IMR-90 (cell line): ENCODE measurements at regions not wholly inside any gene's neighbourhood (a gene's known extent, or its start where the extent isn't known, plus 50 kb on each side); places are given as distances from the start of the nearest gene placed in this dataset.

Experiments used
- ATAC-seq: fragments of 200-7000 bp; cut with Tn5 transposase; 2 replicates; pipeline ENCODE4 v1.9.1; 2020; ENCODE audit warnings: low read depth, mild to moderate bottlenecking, moderate library complexity
- BruUV-seq: library from RNA; stranded (reverse); fragments of 400-500 nt; replicated peaks from 2 replicates; lab custom pipeline; 2021; lab: Mats Ljungman, UMichigan
- CTCF ChIA-PET: fragments of 300-600 bp; formaldehyde crosslinking; extraction: SDS; loops from one replicate; lab custom pipeline; 2021; ENCODE audit warnings: antibody characterized with exemption; lab: Yijun Ruan, JAX
- POLR2A ChIA-PET: fragments of 300-600 bp; sonication (Branson Sonifier 250); formaldehyde crosslinking; loops from one replicate; lab custom pipeline; 2022; ENCODE audit warnings: antibody characterized with exemption; ENCODE audit not compliant: unreplicated experiment; lab: Charles Lee
- DNase-seq: peaks from one replicate; pipeline ENCODE4 v3.0.0; 2013
- H2AFZ ChIP-seq: replicated peaks from 2 replicates; pipeline ENCODE3; 2013; ENCODE audit warnings: low read length, mild to moderate bottlenecking; ENCODE audit not compliant: poor library complexity
- H2AK5ac ChIP-seq: 2 replicates; pipeline ENCODE4 v1.6.1; 2013; ENCODE audit warnings: low read depth, low read length, inconsistent platforms
- H2AK9ac ChIP-seq: replicated peaks from 2 replicates; pipeline ENCODE3; 2013; ENCODE audit warnings: mild to moderate bottlenecking, low read depth, low read length, moderate library complexity; ENCODE audit not compliant: poor library complexity
- H2BK120ac ChIP-seq: 2 replicates; pipeline ENCODE4 v1.6.1; 2013; ENCODE audit warnings: low read depth, low read length, inconsistent platforms
- H2BK15ac ChIP-seq: 3 replicates; pipeline ENCODE4 v1.6.1; 2013; ENCODE audit warnings: low read depth, low read length, inconsistent platforms
- H2BK20ac ChIP-seq: 2 replicates; pipeline ENCODE4 v1.6.1; 2013; ENCODE audit warnings: low read depth, mild to moderate bottlenecking, inconsistent platforms, low read length, moderate library complexity
- H2BK5ac ChIP-seq: 2 replicates; pipeline ENCODE4 v1.6.1; 2013; ENCODE audit warnings: mild to moderate bottlenecking, low read depth, low read length, inconsistent platforms; ENCODE audit not compliant: poor library complexity, severe bottlenecking
- H3K14ac ChIP-seq: replicated peaks from 2 replicates; pipeline ENCODE4 v1.6.1; 2013; ENCODE audit warnings: low read depth, low read length, inconsistent platforms
- H3K18ac ChIP-seq: 2 replicates; pipeline ENCODE4 v1.6.1; 2013; ENCODE audit warnings: low read depth, low read length, control low read depth
- H3K23ac ChIP-seq: 2 replicates; pipeline ENCODE4 v1.6.1; 2013; ENCODE audit warnings: low read depth, low read length, inconsistent platforms
- H3K27ac ChIP-seq: 2 replicates; pipeline ENCODE4 v1.5.1; 2013; ENCODE audit warnings: mild to moderate bottlenecking, control low read depth, low read length; ENCODE audit not compliant: insufficient read depth
- H3K27me3 ChIP-seq: 2 replicates; pipeline ENCODE4 v1.6.1; 2013; ENCODE audit warnings: low read length; ENCODE audit not compliant: control insufficient read depth, insufficient read depth
- H3K36me3 ChIP-seq: 2 replicates; pipeline ENCODE4 v1.6.1; 2013; ENCODE audit warnings: low read length, mixed read lengths; ENCODE audit not compliant: control insufficient read depth, insufficient read depth
- H3K4ac ChIP-seq: 2 replicates; pipeline ENCODE4 v1.6.1; 2013; ENCODE audit warnings: low read depth, low read length, inconsistent platforms
- H3K4me1 ChIP-seq: 2 replicates; pipeline ENCODE4 v1.6.1; 2013; ENCODE audit warnings: low read length, mixed read lengths; ENCODE audit not compliant: control insufficient read depth, insufficient read depth
- H3K4me2 ChIP-seq: 2 replicates; pipeline ENCODE4 v1.6.1; 2013; ENCODE audit warnings: low read depth, mild to moderate bottlenecking, control low read depth, low read length, moderate library complexity
- H3K4me3 ChIP-seq: 2 replicates; pipeline ENCODE4 v1.5.1; 2013; ENCODE audit warnings: low read depth, mild to moderate bottlenecking, control low read depth, low read length, moderate library complexity; ENCODE audit not compliant: insufficient read depth
- H3K56ac ChIP-seq: 2 replicates; pipeline ENCODE4 v1.6.1; 2013; ENCODE audit warnings: low read length, inconsistent platforms; ENCODE audit not compliant: insufficient read depth; ENCODE audit errors: extremely low read depth
- H3K79me1 ChIP-seq, 2 experiments: 2 replicates each; pipeline ENCODE4 v1.6.1; 2013; ENCODE audit warnings: low read length in 2 of 2, inconsistent platforms in 1 of 2, low read depth in 1 of 2
- H3K9ac ChIP-seq: 2 replicates; pipeline ENCODE4 v1.6.1; 2013; ENCODE audit warnings: low read depth, low read length, control low read depth
- H3K9me1 ChIP-seq: 2 replicates; pipeline ENCODE4 v1.6.1; 2013; ENCODE audit warnings: low read length, inconsistent platforms; ENCODE audit not compliant: insufficient read depth
- H3K9me3 ChIP-seq: 2 replicates; pipeline ENCODE4 v1.6.1; 2013; ENCODE audit warnings: low read length; ENCODE audit not compliant: control insufficient read depth, insufficient read depth
- H4K20me1 ChIP-seq: 2 replicates; pipeline ENCODE4 v1.6.1; 2013; ENCODE audit warnings: low read length, inconsistent platforms; ENCODE audit not compliant: insufficient read depth
- H4K5ac ChIP-seq: 2 replicates; pipeline ENCODE4 v1.6.1; 2013; ENCODE audit warnings: mild to moderate bottlenecking, low read depth, low read length, control low read depth
- H4K8ac ChIP-seq, 2 experiments: 2 replicates each; pipeline ENCODE4 v1.6.1; 2013; ENCODE audit warnings: low read depth in 2 of 2, low read length in 2 of 2, control low read depth in 1 of 2, inconsistent platforms in 1 of 2
- H4K91ac ChIP-seq: 2 replicates; pipeline ENCODE4 v1.6.1; 2013; ENCODE audit warnings: low read depth, low read length, inconsistent platforms; ENCODE audit not compliant: insufficient read depth
- POLR2A ChIP-seq: IDR thresholded peaks from 2 replicates; pipeline ENCODE4 v1.6.1; 2012; ENCODE audit warnings: mild to moderate bottlenecking, low read depth, low read length
- RCOR1 ChIP-seq: IDR thresholded peaks from 2 replicates; pipeline ENCODE4 v1.6.1; 2012; ENCODE audit warnings: mild to moderate bottlenecking, low read length, improper control_type of control experiment; ENCODE audit not compliant: insufficient replicate concordance
- RFX5 ChIP-seq: IDR thresholded peaks from 2 replicates; pipeline ENCODE4 v1.8.0; 2012; ENCODE audit warnings: low read depth, mild to moderate bottlenecking, low read length, moderate library complexity
- WGBS, 2 experiments: methylation state at CpG; one replicate each; pipeline versions ENCODE4 v1.1.5 to v1.1.7; 2013; ENCODE audit warnings: missing lambda C conversion rate in 2 of 2; ENCODE audit not compliant: insufficient read length in 1 of 2; ENCODE audit errors: extremely low coverage in 2 of 2; 5-methylcytosine and 5-hydroxymethylcytosine counted together
- dilution Hi-C: fragments of 300-500 bp; cut with HindIII; formaldehyde crosslinking; loops from one replicate; pipeline ENCODE4 v1.14.3; 2018; ENCODE audit warnings: low sequenced_read_pairs; ENCODE audit not compliant: unreplicated experiment
- in situ Hi-C: fragments of 300-500 bp; cut with MboI; formaldehyde crosslinking; loops from 3 replicates; pipeline ENCODE4 v1.14.3; 2019; ENCODE audit warnings: low sequenced_read_pairs, inconsistent platforms, mixed read lengths
- intact Hi-C: fragments of 100-400 bp; cut with micrococcal nuclease; formaldehyde crosslinking; loops from 2 replicates; pipeline ENCODE4 v1.10.0; 2022

DNA sequence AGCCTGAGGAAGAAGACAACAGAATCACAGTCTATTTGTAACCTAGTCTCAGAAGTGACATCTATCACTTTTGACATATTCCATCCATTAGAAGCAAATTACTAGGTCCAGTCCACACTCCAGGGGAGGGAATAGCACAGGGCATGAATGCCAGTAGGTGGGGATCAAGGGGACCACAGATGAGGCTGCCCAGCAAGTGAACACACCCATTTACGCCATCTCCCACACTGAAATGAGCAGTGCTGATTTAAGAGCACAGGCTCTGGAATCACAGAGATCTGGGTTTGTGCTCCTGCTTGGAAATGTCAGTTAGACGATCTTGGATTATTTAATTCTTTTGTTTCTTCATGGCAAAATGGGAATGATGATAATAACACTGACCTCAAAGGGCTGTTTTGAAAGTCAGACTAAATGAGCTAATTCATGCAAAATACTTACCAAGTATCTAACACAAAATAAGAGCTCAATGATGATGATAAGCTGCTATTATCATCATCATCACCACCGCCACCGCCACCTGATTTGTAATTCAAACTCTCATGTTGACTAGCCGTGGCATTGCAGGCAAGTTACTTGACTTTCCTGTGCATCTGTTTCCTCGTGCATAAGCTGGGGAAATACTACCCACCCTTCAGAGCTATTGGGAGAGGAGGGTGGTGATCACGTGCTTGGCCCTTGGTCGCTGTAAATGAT, 138.9 kb upstream of the KLF14 start:
- H4K20me1 ChIP-seq = peaks cover 64% of the 10 kb centered on the region
- H2BK20ac ChIP-seq = no peak overlapping the region; the same call in 1 of the 2 replicates
- H2BK5ac ChIP-seq = peak overlapping the region; percentile 32
- peaks cover 20% of the 10 kb centered on the region for H3K4me1 ChIP-seq
- peaks cover 21% of the 10 kb centered on the region for H3K9me1 ChIP-seq
- ChIA-PET POLR2A (interaction anchor here (0.5 kb wide), 1 partner anchor 185 kb away, joined by 3 read pairs; no protein-coding TSS in a partner anchor), CTCF (interaction anchor here (1.2 kb wide), 1 partner anchor 15 kb away, joined by 3 read pairs; no protein-coding TSS in a partner anchor)
- H4K5ac ChIP-seq = 0 out of 2 replicates have a peak overlapping the region, but pooled peaks have one; percentile 15
- dilution Hi-C loops (no loop called here), intact Hi-C loops (no loop called here), in situ Hi-C loops (no loop called here)
- H3K27ac ChIP-seq = peak overlapping the region; percentile 31; the same call in 1 of the 2 replicates
- 0 out of 2 replicates have a peak overlapping the region, but pooled peaks have one; percentile 26 for H3K14ac ChIP-seq
- no peak overlapping the region for H3K4me2 ChIP-seq
- no peak overlapping the region for H3K9ac ChIP-seq
- no peak overlapping the region for H2BK120ac ChIP-seq
- peaks cover 49% of the 10 kb centered on the region for H3K36me3 ChIP-seq
- TSS peak; percentile 5 for BruUV-seq
- no CpG with 5 or more reads among the region's 8 CpGs for WGBS, 2 experiments
- peak overlapping the region; percentile 13; the same call in 1 of the 2 replicates for H3K23ac ChIP-seq
- H2AFZ ChIP-seq = no peak overlapping the region
- H3K9me3 ChIP-seq = no peaks in the 10 kb centered on the region
- H3K79me1 ChIP-seq = peaks cover 26 to 69% of the 10 kb centered on the region in 2 experiments; a peak in 3 of 4 replicates
- H2AK9ac ChIP-seq = no peak overlapping the region
- H4K91ac ChIP-seq = no peak overlapping the region
- DNase-seq = peak; percentile 43
- no peak overlapping the region for H3K18ac ChIP-seq
- H3K56ac ChIP-seq = no peak overlapping the region
- no peak overlapping the region for H3K4me3 ChIP-seq
- no peak overlapping the region for H2BK15ac ChIP-seq
- H3K27me3 ChIP-seq = no peaks in the 10 kb centered on the region
- 0 out of 2 replicates have a peak overlapping the region, but pooled peaks have one; percentile 14 for H3K4ac ChIP-seq
- no peak overlapping the region for H2AK5ac ChIP-seq
- TF ChIP-seq POLR2A (peak; percentile 58), RFX5 (no peak), RCOR1 (no peak)
- peak; percentile 9 for ATAC-seq
- H4K8ac ChIP-seq = peak overlapping the region in 1 of 2 experiments; percentile 25; a peak in 1 of 4 replicates
